K562 (cell line): ENCODE measurements at regions not wholly inside any gene's neighbourhood (a gene's known extent, or its start where the extent isn't known, plus 50 kb on each side); places are given as distances from the start of the nearest gene placed in this dataset.

ENCODE experiments used
- ADNP ChIP-seq: fragments of 200-800 bp; sonication (Bioruptor generic); IDR thresholded peaks from 2 replicates; pipeline ENCODE4 v1.6.1; 2016; ENCODE audit warnings: missing genetic modification characterization, missing compliant biosample characterization
- ARID3A ChIP-seq: IDR thresholded peaks from 2 replicates; pipeline ENCODE4 v1.6.1; 2012; ENCODE audit warnings: low read depth, low read length, improper control_type of control experiment, borderline replicate concordance
- BCOR ChIP-seq: fragments of 450-650 bp; IDR thresholded peaks from 2 replicates; pipeline ENCODE4 v1.6.1; 2016
- CREM ChIP-seq: IDR thresholded peaks from 2 replicates; pipeline ENCODE4 v1.6.1; 2014; ENCODE audit warnings: antibody characterized with exemption, low read depth
- EP400 ChIP-seq: fragments of 450-650 bp; IDR thresholded peaks from 2 replicates; pipeline ENCODE4 v1.6.1; 2017; ENCODE audit warnings: antibody characterized with exemption, mild to moderate bottlenecking, moderate library complexity
- ETV6 ChIP-seq, 3 experiments: fragments of 150-350 bp in 1 of 3; sonication (generic) in 1 of 3; formaldehyde crosslinking in 1 of 3; IDR thresholded peaks; 2 replicates each; pipeline versions ENCODE4 v1.6.1 to v1.8.0; 2014 to 2022; ENCODE audit warnings: borderline replicate concordance in 2 of 3, low read depth in 2 of 3, antibody characterized with exemption in 1 of 3, low read length in 1 of 3, mild to moderate bottlenecking in 1 of 3, missing genetic modification reagents in 1 of 3
- KDM1A ChIP-seq, 2 experiments: fragments of 450-650 bp; IDR thresholded peaks; 2 replicates each; pipeline ENCODE4 v1.6.1; 2016; ENCODE audit warnings: mild to moderate bottlenecking in 2 of 2
- KLF6 ChIP-seq: fragments of 250-450 bp; sonication (Bioruptor Pico); IDR thresholded peaks from 2 replicates; pipeline ENCODE4 v1.4.0; 2020; ENCODE audit warnings: mild to moderate bottlenecking, moderate library complexity, borderline replicate concordance
- L3MBTL2 ChIP-seq: fragments of 450-650 bp; IDR thresholded peaks from 2 replicates; pipeline ENCODE4 v1.6.1; 2016; ENCODE audit warnings: mild to moderate bottlenecking, moderate library complexity
- MAZ ChIP-seq, 2 experiments: fragments of 450-650 bp in 1 of 2; sonication (generic) in 1 of 2; formaldehyde crosslinking; IDR thresholded peaks in 1 of 2; conservative IDR thresholded peaks in 1 of 2; 2 replicates each; pipeline versions ENCODE4 v1.4.0 to v1.5.0; 2020; ENCODE audit warnings: mild to moderate bottlenecking in 1 of 2, missing genetic modification reagents in 1 of 2
- NFATC3 ChIP-seq: fragments of 450-650 bp; IDR thresholded peaks from 2 replicates; pipeline ENCODE4 v1.6.1; 2017; ENCODE audit warnings: mild to moderate bottlenecking
- RAD21 ChIP-seq, 2 experiments: fragments of 250-450 bp in 1 of 2; fragments of 450-650 bp in 1 of 2; sonication (Bioruptor Pico) in 1 of 2; formaldehyde crosslinking in 1 of 2; IDR thresholded peaks in 1 of 2; conservative IDR thresholded peaks in 1 of 2; 2 replicates each; pipeline versions ENCODE4 v1.4.0 to v1.8.0; 2020 to 2022; ENCODE audit warnings: mild to moderate bottlenecking in 2 of 2, moderate library complexity in 1 of 2
- RBM39 ChIP-seq: fragments of 200-400 bp; formaldehyde crosslinking; optimal IDR thresholded peaks from 2 replicates; pipeline ENCODE3; 2018; ENCODE audit warnings: low read depth, low read length
- SMARCA5 ChIP-seq: fragments of 450-650 bp; IDR thresholded peaks from 2 replicates; pipeline ENCODE4 v1.6.1; 2016
- SNRNP70 ChIP-seq: fragments of 200-400 bp; formaldehyde crosslinking; optimal IDR thresholded peaks from 2 replicates; pipeline ENCODE3; 2017; ENCODE audit warnings: low read depth, low read length
- TGIF2 ChIP-seq: sonication (generic); formaldehyde crosslinking; IDR thresholded peaks from 2 replicates; pipeline ENCODE4 v1.8.1; 2022; ENCODE audit warnings: mild to moderate bottlenecking, missing genetic modification reagents, moderate library complexity
- XRCC5 ChIP-seq: fragments of 200-400 bp; formaldehyde crosslinking; IDR thresholded peaks from 2 replicates; pipeline ENCODE4 v1.6.1; 2017; ENCODE audit warnings: low read depth, mild to moderate bottlenecking, low read length
- TF ChIP-seq, protein P1 (sequence below): fragments of 200-800 bp; sonication (Bioruptor generic); IDR thresholded peaks from 2 replicates; pipeline ENCODE4 v1.6.1; 2017; ENCODE audit warnings: missing genetic modification characterization, missing compliant biosample characterization
- TF ChIP-seq, protein P2 (sequence below): sonication (generic); formaldehyde crosslinking; IDR thresholded peaks from 2 replicates; pipeline ENCODE4 v1.8.0; 2022; ENCODE audit warnings: missing genetic modification reagents, mild to moderate bottlenecking, moderate library complexity, borderline replicate concordance

GRCh38 chr10:3259499-3259898 is 86.9 kb upstream of the PITRM1 start (continued):
- TF ChIP-seq ARID3A (no peak), KLF6 (CRISPR knock-in tag) (no peak), XRCC5 (no peak), RAD21 (CRISPR knock-in tag; conservative IDR thresholded peaks at IDR 0.05 in 1 of 2, IDR thresholded peaks at IDR 0.05 in 1 of 2) (0 out of 4 replicates have a peak, but pooled peaks have one; percentile 6 to 10), SNRNP70 (no peak), BCOR (no peak), TGIF2 (CRISPR knock-in tag) (no peak), SMARCA5 (no peak), NFATC3 (no peak), KDM1A (IDR thresholded peaks at IDR 0.05) (no peak), MAZ (CRISPR knock-in tag; conservative IDR thresholded peaks at IDR 0.05 in 1 of 2, IDR thresholded peaks at IDR 0.05 in 1 of 2) (peak in 1 of 2 experiments; percentile 55; a peak in 1 of 4 replicates), ETV6 (IDR thresholded peaks at IDR 0.05; ENCODE audit: borderline replicate concordance in 1 of 2, low read depth in 2 of 2, low read length in 1 of 2) (no peak), ETV6 (CRISPR knock-in tag; IDR thresholded peaks at IDR 0.05; ENCODE audit: borderline replicate concordance) (no peak), ADNP (tag) (no peak), EP400 (no peak), RBM39 (no peak), L3MBTL2 (peak; percentile 54), CREM (0 out of 2 replicates have a peak, but pooled peaks have one; percentile 12)
- TF ChIP-seq, protein P1, sequence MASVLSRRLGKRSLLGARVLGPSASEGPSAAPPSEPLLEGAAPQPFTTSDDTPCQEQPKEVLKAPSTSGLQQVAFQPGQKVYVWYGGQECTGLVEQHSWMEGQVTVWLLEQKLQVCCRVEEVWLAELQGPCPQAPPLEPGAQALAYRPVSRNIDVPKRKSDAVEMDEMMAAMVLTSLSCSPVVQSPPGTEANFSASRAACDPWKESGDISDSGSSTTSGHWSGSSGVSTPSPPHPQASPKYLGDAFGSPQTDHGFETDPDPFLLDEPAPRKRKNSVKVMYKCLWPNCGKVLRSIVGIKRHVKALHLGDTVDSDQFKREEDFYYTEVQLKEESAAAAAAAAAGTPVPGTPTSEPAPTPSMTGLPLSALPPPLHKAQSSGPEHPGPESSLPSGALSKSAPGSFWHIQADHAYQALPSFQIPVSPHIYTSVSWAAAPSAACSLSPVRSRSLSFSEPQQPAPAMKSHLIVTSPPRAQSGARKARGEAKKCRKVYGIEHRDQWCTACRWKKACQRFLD (CRISPR knock-in tag): no peak
- TF ChIP-seq, protein P2, sequence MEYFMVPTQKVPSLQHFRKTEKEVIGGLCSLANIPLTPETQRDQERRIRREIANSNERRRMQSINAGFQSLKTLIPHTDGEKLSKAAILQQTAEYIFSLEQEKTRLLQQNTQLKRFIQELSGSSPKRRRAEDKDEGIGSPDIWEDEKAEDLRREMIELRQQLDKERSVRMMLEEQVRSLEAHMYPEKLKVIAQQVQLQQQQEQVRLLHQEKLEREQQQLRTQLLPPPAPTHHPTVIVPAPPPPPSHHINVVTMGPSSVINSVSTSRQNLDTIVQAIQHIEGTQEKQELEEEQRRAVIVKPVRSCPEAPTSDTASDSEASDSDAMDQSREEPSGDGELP (CRISPR knock-in tag): no peak
- TF ChIP-seq, all 486 proteins: peak for 8
